Neural progenitor cell (in vitro differentiated cells): ENCODE measurements at regions not wholly inside any gene's neighbourhood (a gene's known extent, or its start where the extent isn't known, plus 50 kb on each side); places are given as distances from the start of the nearest gene placed in this dataset.
"Not testable (repeated sequence)": the region's sequence is repeated elsewhere in the genome, so short reads cannot be mapped to it uniquely, and the experiment has no call there.

Experiments used
- DNase-seq: peaks from one replicate; pipeline ENCODE4 v3.0.0-alpha.2; 2016; ENCODE audit warnings: low spot score
- H2AFZ ChIP-seq: fragments of 200-600 bp; sonication (generic); replicated peaks from 2 replicates; pipeline ENCODE4 v1.6.1; 2016; ENCODE audit warnings: antibody characterized with exemption
- H3F3A ChIP-seq: fragments of 200-600 bp; sonication (generic); 2 replicates; pipeline ENCODE4 v1.6.1; 2016; ENCODE audit warnings: antibody characterized with exemption, low read depth
- H3K27ac ChIP-seq: fragments of 200-600 bp; sonication (generic); 2 replicates; pipeline ENCODE4 v1.5.1; 2016; ENCODE audit warnings: mild to moderate bottlenecking
- H3K27me3 ChIP-seq: fragments of 200-600 bp; sonication (generic); 2 replicates; pipeline ENCODE4 v1.6.1; 2016; ENCODE audit warnings: mild to moderate bottlenecking, moderate library complexity
- H3K36me3 ChIP-seq: fragments of 200-600 bp; sonication (generic); 2 replicates; pipeline ENCODE4 v1.5.1; 2016
- H3K4me1 ChIP-seq: fragments of 200-600 bp; sonication (generic); 2 replicates; pipeline ENCODE4 v1.6.1; 2016; ENCODE audit warnings: mixed run types
- H3K4me2 ChIP-seq: fragments of 200-600 bp; sonication (generic); 2 replicates; pipeline ENCODE4 v1.6.1; 2016
- H3K4me3 ChIP-seq: fragments of 200-600 bp; sonication (generic); 2 replicates; pipeline ENCODE4 v1.5.1; 2016
- H3K79me2 ChIP-seq: fragments of 200-600 bp; sonication (generic); 2 replicates; pipeline ENCODE4 v1.6.1; 2016; ENCODE audit warnings: low read depth
- H3K9ac ChIP-seq: fragments of 200-600 bp; sonication (generic); 2 replicates; pipeline ENCODE4 v1.6.1; 2016
- H3K9me3 ChIP-seq: fragments of 200-600 bp; sonication (generic); 2 replicates; pipeline ENCODE4 v1.5.1; 2016; ENCODE audit warnings: low read depth
- H4K20me1 ChIP-seq: fragments of 200-600 bp; sonication (generic); 2 replicates; pipeline ENCODE4 v1.6.1; 2016; ENCODE audit warnings: low read depth
- H3K27ac Mint-ChIP-seq: 3 replicates; pipeline ENCODE4 v1.8.0; 2021; ENCODE audit warnings: mixed read lengths
- H3K27me3 Mint-ChIP-seq: 2 replicates; pipeline ENCODE4 v1.8.0; 2022; ENCODE audit warnings: low read depth, mild to moderate bottlenecking, inconsistent platforms, moderate library complexity, mixed read lengths; ENCODE audit not compliant: insufficient read depth
- H3K36me3 Mint-ChIP-seq: 3 replicates; pipeline ENCODE4 v1.8.0; 2021; ENCODE audit warnings: mixed read lengths
- H3K4me1 Mint-ChIP-seq: 3 replicates; pipeline ENCODE4 v1.8.0; 2021; ENCODE audit warnings: mixed read lengths
- H3K4me3 Mint-ChIP-seq: 3 replicates; pipeline ENCODE4 v1.8.0; 2021; ENCODE audit warnings: mild to moderate bottlenecking, moderate library complexity, mixed read lengths
- H3K9me3 Mint-ChIP-seq: 3 replicates; pipeline ENCODE4 v1.8.0; 2020; ENCODE audit warnings: mixed read lengths
- CTCF ChIP-seq: fragments of 200-600 bp; sonication (generic); IDR thresholded peaks from 2 replicates; pipeline ENCODE4 v1.5.1; 2017; ENCODE audit warnings: antibody characterized with exemption, mild to moderate bottlenecking
- EZH2 ChIP-seq: fragments of 200-600 bp; sonication (generic); IDR thresholded peaks from 2 replicates; pipeline ENCODE4 v1.6.1; 2017; ENCODE audit warnings: antibody characterized with exemption, mild to moderate bottlenecking, moderate library complexity
- EZH2phosphoT487 ChIP-seq: fragments of 200-600 bp; sonication (generic); IDR thresholded peaks from 2 replicates; pipeline ENCODE4 v1.6.1; 2017; ENCODE audit warnings: antibody characterized with exemption

- H3K4me1 Mint-ChIP-seq = peaks cover 22% of the 10 kb centered on the region
- no peak overlapping the region for H3K4me3 Mint-ChIP-seq
- H3K4me2 ChIP-seq = no peak overlapping the region
- no peak overlapping the region for H3K9ac ChIP-seq
- H3F3A ChIP-seq = no peaks in the 10 kb centered on the region
- no peaks in the 10 kb centered on the region for H3K27me3 ChIP-seq
- no peaks in the 10 kb centered on the region for H4K20me1 ChIP-seq
- no peaks in the 10 kb centered on the region for H3K9me3 ChIP-seq
- peaks cover 2% of the 10 kb centered on the region for H3K9me3 Mint-ChIP-seq
- peaks cover 7% of the 10 kb centered on the region for H3K27me3 Mint-ChIP-seq
- H3K4me1 ChIP-seq = no peaks in the 10 kb centered on the region
- peak overlapping the region; percentile 12 for H3K27ac Mint-ChIP-seq
- H3K4me3 ChIP-seq = no peak overlapping the region
- no peaks in the 10 kb centered on the region for H3K79me2 ChIP-seq
- no peak overlapping the region for H2AFZ ChIP-seq
- no peak overlapping the region for H3K27ac ChIP-seq
- no peak for DNase-seq
- no peak for TF ChIP-seq CTCF
- H3K36me3 ChIP-seq = no peaks in the 10 kb centered on the region
- H3K36me3 Mint-ChIP-seq = no peaks in the 10 kb centered on the region
Measured at GRCh38 chr7:3180604-3181003, 120.4 kb upstream of the SDK1 start.

GRCh38 chr7:3182055-3182454 is 119.0 kb upstream of the SDK1 start:
- H3K27ac ChIP-seq, DNase-seq, H3K79me2 ChIP-seq, H2AFZ ChIP-seq, H3K4me3 ChIP-seq, H3K27me3 Mint-ChIP-seq, H3K36me3 ChIP-seq, H3K9me3 ChIP-seq, H3K9me3 Mint-ChIP-seq, H3K27me3 ChIP-seq, H3F3A ChIP-seq, H3K4me1 ChIP-seq, H3K4me2 ChIP-seq, H3K36me3 Mint-ChIP-seq, H4K20me1 ChIP-seq, H3K9ac ChIP-seq, H3K4me3 Mint-ChIP-seq: not testable (repeated sequence)
- Mint-ChIP-seq H3K27ac (peak overlapping the region; percentile 50), H3K4me1 (peaks cover 17% of the 10 kb centered on the region)

GRCh38 chr7:3187444-3188040 is 113.5 kb upstream of the SDK1 start:
- no peaks in the 10 kb centered on the region for H3F3A ChIP-seq
- no peak for TF ChIP-seq EZH2phosphoT487
- no peak for TF ChIP-seq EZH2
- TF ChIP-seq CTCF = no peak
- H3K27ac ChIP-seq = no peak overlapping the region
- H3K9ac ChIP-seq = no peak overlapping the region
- no peak overlapping the region for H3K4me2 ChIP-seq
- Mint-ChIP-seq H3K27me3 (peaks cover 3% of the 10 kb centered on the region), H3K9me3 (peaks cover 2% of the 10 kb centered on the region), H3K36me3 (no peaks in the 10 kb centered on the region), H3K4me1 (peaks cover 36% of the 10 kb centered on the region), H3K27ac (peak overlapping the region; percentile 22), H3K4me3 (peak overlapping the region; percentile 24)
- no peaks in the 10 kb centered on the region for H3K79me2 ChIP-seq
- H3K4me3 ChIP-seq = no peak overlapping the region
- DNase-seq = no peak
- H3K27me3 ChIP-seq = no peaks in the 10 kb centered on the region
- H4K20me1 ChIP-seq = no peaks in the 10 kb centered on the region
- no peaks in the 10 kb centered on the region for H3K9me3 ChIP-seq
- no peaks in the 10 kb centered on the region for H3K36me3 ChIP-seq
- no peak overlapping the region for H2AFZ ChIP-seq
- no peaks in the 10 kb centered on the region for H3K4me1 ChIP-seq

- Mint-ChIP-seq H3K27ac (peak overlapping the region; percentile 91), H3K27me3 (peaks cover 3% of the 10 kb centered on the region), H3K36me3 (no peaks in the 10 kb centered on the region), H3K4me3 (no peak overlapping the region), H3K4me1 (peaks cover 50% of the 10 kb centered on the region), H3K9me3 (peaks cover 2% of the 10 kb centered on the region)
- TF ChIP-seq EZH2phosphoT487 (no peak), EZH2 (no peak), CTCF (no peak)
- Histone ChIP-seq H3K27ac (no peak overlapping the region), H3K36me3 (no peaks in the 10 kb centered on the region), H3K4me1 (no peaks in the 10 kb centered on the region), H3K4me2 (no peak overlapping the region), H3K4me3 (no peak overlapping the region), H3K9me3 (no peaks in the 10 kb centered on the region), H3K79me2 (no peaks in the 10 kb centered on the region), H3K27me3 (no peaks in the 10 kb centered on the region), H3K9ac (no peak overlapping the region), H4K20me1 (no peaks in the 10 kb centered on the region), H2AFZ (peak overlapping the region; percentile 60), H3F3A (peaks cover under 1% of the 10 kb centered on the region)
- no peak for DNase-seq
Measured at GRCh38 chr7:3188946-3189345, 112.1 kb upstream of the SDK1 start.
